Fibroblast of lung (primary cell): ENCODE measurements at regions not wholly inside any gene's neighbourhood (a gene's known extent, or its start where the extent isn't known, plus 50 kb on each side); places are given as distances from the start of the nearest gene placed in this dataset.

ENCODE experiments used
- CTCF ChIP-seq, 2 donors: IDR thresholded peaks in 1 of 2; conservative IDR thresholded peaks in 1 of 2; 1 replicate in 1 of 2; 2 replicates in 1 of 2; pipeline ENCODE4 v1.5.1; 2011 to 2012; ENCODE audit warnings: low read length in 2 of 2, control low read depth in 1 of 2, inconsistent platforms in 1 of 2, low read depth in 1 of 2, mild to moderate bottlenecking in 1 of 2
- EZH2 ChIP-seq: IDR thresholded peaks from 2 replicates; pipeline ENCODE4 v1.5.1; 2012; ENCODE audit warnings: low read length, control low read depth, mild to moderate bottlenecking; ENCODE audit errors: missing control alignments

GRCh38 chr3:140830391-140830790 lies 111.2 kb upstream of the SLC25A36 start:
- TF ChIP-seq CTCF (conservative IDR thresholded peaks at IDR 0.05 in 1 of 2, IDR thresholded peaks at IDR 0.05 in 1 of 2; ENCODE audit: low read depth in 1 of 2, low read length in 2 of 2) (no peak), EZH2 (no peak)
